ENCODE measurements at regions not wholly inside any gene's neighbourhood (a gene's known extent, or its start where the extent isn't known, plus 50 kb on each side); places are given as distances from the start of the nearest gene placed in this dataset.

DNA sequence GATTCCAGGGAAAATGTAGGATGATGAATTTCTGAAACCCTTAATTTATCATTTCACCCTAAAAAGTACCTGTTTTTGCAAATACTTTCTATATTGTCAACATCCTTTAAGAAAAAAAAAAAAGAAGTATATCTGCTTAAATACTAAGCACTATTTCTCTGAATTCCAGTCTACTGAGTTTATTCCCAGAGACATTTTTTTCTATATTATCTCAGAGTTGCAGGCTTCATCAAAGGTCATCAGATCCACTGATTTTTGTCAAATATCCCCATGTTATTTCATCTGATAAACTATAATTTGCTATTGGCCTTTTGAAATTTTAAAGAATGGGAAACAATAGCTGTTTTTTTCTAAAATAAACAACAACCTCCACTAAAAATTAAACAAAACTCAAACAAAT is 357.6 kb upstream of the ID4 start:
- no peak for DNase-seq

DNA sequence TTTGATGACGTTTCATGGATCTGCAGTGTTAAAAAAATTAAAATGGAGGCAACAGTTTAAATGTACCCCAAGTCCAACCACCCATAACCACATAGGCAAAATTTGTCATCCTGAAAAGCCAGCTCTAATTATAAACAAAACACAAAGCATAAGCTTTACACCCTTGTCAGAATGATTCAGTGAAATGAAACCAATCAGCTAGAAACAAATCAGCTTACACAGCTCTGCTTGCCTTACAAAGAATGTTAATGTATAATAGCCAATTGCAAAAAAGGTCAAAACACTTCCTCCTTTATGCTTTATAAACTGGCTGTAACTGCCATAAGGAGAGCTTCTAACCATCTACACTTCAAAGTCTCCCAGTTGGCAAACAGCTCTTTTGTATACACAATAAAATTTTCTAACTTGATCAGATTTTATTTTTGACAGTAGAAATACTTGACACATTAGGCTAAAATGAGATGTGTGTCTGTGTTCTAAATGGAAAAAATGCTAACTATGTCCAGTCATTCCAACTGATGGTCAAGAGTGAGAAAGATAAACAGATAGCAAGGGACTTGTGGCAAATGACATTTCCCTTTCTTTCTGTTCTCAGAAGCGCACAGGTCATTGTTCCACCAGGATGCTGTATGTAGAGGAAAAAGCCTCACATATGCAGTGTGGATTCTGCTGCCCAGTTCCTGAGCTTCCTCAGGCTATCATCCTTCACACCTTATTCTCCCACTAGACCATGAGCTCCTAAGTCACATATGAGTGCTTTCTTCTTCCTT is 344.3 kb upstream of the ID4 start:
- DNase-seq, result no peak

DNA sequence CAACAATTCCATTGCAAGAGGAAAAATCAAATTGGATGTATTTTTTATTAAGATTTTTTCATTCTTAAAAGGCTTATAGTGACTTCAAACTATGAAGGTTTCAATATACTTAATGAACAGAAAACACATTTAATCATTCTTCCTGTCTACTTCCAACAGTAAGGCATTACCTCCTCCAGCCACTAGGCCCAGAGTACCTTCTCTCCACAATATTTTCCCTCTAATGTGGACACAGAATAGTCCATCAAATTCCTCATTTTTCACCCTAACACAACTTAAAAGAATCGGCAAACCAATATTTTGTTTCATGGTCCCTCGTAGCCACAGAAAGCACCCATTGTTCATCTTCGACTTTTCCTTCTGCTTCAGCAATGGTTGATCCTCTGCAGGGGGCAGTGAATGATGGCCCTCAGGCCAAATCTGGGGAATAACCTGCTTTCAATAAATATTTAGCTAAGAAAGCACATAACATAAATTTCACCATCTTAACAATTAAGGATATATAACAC is 335.4 kb upstream of the ID4 start:
- no peak for DNase-seq

DNA sequence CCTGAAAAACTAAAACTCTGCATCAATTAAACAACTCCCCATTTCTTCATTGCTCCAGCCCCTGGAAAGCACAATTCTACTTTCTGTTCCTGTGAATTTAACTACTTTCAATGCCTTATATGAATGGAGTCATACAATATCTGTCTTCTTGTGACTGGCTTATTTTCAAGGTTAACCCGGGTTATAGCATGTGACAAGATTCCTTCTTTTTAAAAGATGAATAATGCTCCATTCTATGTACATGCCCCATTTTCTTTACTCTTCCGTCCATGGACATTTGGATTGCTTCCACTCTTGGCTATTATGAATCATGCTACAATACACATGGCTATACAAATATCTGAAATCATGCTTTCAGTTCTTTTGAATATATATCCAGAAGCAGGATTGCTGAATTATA is 334.9 kb upstream of the ID4 start:
- DNase-seq, result no peak

DNA sequence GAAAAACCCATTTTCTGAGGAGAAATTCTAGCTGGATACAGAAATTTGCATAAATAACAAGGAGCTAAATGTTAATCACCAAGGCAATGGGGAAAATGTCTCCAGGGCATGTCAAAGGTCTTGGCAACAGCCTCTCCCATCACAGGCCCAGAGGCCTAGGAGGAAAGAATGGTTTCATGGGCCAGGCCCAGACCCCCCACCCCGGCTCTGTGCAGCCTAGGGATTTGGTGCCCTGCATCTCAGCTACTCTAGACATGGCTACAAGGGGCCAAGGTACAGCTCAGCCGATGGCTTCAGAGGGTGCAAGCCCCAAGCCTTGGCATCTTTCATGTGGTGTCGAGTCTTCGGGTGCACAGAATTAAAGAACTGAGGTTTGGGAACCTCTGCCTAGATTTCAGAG is 321.2 kb upstream of the ID4 start:
- no peak for DNase-seq

DNA sequence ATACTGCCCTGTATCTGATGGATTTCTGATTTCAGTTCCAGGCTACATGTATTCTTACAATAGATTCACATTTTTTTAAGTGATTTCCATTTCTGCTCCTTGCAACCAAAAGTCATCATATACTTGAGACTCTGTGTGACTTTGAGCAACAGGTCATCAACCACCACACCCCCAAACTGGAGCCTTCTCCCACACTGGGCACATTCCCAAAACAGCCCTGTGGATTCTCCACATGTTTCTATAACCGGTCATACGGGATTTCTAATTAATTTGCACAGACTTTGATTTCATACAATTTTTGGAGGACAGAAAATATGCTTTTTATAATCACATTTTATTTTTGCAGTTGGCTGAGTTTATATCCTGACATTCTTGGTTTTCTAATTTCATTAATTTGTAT is 317.2 kb upstream of the ID4 start:
- no peak for DNase-seq

DNA sequence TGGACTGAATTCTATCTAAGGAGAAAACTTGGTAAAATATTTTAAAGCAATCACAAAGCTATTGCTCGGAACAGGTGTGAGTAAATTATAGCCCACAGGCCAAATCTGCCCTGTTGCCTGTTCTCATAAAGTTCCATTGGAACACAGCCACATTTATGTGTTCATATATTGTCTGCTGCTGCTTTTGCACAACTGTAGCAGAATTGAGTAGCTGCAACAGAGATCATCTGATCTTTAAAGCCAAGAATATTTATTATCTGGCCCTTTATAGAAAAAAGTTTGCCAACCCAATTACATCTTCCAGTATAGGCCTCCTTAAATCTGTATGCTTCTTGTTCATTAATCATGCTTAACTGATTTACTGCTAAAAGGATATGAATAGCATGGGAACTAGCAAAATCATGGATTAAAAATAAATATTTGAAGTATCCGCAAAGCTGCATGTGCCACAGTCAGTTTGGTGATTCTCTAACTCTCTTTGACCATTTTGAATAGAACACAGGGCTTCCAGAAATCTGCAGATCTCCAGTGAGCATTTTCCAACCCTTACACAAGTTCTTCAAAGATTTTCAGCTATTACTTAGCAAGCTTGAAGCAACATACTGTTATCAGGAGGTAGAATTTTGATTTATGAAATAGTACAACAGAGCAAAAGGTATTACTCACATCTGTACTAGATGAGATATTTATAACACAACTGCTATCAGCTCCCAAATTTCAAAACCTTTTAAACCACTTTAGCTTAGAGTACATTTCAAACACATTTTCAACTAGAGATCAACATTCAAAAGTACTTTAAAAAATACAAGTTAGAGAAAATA is 312.6 kb upstream of the ID4 start:
- no peak for DNase-seq

DNA sequence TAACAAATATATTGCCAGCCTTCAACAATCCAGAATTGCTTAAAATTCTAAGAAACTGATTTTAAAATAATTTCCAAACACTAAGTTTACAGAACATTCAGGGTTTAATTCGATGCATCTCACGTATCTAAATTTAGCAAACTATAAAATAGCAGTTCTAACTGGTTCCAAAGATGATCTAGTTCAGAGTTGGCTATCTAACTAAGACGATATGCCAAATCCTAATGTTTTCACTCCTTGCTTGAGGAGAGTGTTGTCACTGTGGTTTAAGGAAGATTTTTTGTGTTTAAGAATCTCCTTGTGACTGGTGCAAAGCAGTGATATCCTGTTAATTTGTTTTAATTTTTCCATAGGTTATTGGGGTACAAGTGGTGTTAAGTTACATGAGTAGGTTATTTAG is 311.5 kb upstream of the ID4 start:
- DNase-seq, result no peak

DNA sequence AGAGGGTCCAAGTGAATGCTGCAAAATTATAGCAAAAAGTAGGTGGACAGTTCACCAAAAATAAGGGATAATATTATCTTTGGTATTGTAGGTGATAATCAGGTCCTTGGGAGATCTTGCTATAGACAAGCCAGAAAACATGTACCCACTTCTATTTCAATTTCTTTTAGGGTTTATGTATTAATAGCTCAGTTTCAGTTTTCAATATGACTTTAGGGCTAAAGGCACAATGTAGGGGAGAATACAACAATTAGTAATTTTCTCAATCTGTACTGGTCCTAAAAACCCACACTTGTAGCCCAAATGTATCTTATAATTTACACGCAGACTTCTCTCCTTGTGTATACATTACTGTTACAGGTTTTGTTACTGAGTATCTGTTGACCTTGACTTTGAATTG is 307.0 kb upstream of the ID4 start:
- no peak for DNase-seq

DNA sequence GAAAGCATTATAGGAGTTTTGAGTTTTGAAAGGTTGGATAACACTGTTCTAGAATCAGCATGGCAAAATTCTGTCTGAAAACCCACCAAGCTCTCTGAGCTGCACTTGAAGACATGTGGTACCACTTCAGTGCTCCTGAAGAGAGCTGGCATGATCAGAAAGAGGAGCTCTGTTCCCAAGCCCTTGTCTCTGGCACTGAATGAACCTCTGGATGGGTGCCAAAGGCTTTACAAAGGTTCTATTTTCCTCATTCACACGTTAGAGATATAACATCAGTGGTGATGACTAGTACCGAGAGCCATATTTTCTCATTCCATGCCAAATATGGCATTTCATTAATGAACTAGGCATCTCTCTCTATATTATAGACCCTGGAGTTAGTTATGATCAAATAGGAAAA is 301.8 kb upstream of the ID4 start:
- DNase-seq, result no peak

DNA sequence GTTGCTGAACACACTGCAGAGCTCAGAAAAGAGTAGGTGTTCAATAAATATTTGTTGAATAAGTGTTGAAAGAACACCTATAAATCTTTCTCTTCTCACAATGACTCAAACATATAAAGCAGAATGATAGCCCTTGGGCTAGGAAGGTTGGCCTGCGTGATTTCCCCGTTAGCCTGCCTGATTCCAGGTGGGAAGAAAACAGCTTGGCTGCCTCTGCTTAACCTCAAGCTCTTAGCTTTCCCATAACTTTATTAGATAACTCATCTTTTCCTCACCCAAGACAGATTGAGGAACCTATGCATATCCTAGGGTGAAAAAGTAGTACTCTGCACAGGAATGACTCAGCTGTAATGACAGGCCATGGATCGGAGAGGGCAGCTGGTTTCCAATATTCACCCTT is 300.3 kb upstream of the ID4 start:
- no peak for DNase-seq

DNA sequence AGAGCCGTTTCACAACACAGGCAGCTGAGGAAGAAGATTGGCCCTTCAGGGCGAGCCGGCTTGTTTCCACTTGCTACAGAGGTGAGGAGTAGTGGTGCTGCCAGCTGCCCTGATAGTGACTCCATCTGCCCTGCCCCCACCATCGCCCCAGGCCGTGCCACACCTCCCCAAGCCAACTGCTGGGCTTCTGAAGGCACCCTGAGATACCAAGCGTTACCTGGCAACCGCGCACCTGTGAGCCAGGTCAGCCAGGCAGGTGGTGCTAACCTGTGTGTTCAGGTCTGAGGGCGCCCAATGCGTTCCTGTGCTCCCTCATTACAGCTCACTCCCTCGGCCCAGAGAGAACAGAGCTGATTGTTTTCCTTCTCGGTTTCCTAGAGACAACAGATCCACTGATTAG is 299.1 kb upstream of the ID4 start:
- no peak for DNase-seq

DNA sequence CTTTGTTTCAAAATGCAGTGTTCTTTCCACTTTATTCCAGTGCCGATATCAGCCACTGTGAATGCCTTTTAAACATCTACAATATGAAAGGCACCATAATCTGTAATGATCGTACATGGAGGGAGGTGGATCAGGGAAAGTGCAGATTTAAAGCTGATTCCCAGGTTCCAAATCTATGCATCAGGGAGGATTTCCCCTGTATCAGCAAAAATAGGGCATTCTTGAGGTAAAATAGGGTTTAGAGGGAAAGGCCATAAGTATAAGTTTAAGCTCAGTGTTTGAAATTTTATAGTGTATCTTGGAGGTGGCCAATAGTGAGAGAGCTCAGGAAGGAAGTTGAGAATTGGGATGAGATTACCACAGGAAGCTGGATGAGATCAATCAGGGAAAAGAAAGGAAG is 289.7 kb upstream of the ID4 start:
- DNase-seq, result no peak

DNA sequence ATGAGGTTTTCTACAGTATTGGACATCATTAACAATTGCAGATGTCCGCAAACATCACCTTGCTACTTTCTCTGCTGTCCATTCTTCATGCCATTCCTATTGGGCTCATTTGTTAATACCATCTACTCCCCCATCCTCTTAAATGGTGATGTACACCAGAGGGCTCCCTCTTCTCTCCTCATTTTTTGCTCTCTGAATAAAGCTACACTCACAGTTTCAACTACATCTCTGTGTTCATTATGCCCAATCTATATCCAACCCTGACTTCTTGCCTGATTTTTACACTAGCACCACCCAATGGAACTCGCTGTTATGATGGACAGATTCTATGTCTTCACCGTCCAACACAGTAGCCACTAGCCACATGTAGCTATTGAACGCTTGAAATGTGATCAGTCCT is 288.1 kb upstream of the ID4 start:
- DNase-seq, result no peak

DNA sequence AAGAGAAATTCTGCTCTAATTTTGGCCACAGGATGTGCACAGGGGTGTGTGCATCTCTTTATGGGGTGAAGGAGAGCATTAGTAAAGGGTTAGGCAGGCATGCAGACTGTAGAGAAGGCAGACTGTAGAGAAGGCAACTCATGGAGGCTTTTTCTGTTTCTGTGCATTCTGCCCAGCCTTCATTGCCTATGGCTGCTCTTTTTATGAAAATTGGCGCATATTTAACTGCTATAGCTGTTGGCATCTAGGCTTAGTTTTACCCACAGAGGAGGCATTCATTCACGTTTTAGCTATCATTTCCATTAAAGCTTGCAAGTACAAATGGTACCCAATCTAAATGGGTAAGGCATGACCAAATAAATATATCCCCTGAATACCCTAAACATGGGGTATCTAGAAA is 286.8 kb upstream of the ID4 start:
- DNase-seq, result no peak

DNA sequence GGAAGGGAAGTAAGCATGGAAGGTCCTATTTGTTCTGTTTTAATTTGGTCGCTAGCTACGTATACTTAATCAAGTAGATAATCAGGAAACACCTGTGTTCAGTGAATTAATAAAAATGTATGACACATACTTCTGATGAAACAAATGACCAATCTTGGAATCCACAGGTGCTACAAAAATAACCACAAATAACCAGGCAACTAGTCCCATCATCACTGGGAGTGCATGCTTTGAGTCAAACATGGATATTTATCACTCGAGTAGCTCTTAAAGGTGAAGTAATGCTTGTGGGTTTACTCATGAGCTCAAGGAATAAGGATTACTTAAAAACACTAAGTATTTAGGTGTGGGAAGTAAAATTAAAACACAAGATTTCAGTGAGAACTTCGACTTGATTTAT is 285.6 kb upstream of the ID4 start:
- DNase-seq, result no peak

DNA sequence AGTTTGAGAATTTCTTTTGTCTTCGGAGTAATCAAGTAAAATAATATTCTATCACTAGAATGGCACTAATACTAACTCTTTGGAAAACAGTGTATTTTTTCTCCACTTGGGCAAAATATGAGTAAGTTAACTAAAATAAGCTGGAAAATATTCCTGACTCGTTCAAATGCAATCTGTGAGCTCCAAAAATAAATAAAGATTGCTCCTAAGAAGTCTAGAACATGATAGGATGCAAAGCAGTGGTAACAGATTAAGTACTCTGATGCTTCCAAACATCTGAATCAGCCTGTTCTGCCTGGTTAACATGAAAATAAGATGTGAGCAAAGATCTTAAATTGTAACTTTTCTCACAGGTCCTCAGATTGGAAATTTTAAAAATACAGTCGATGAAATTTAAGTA is 285.1 kb upstream of the ID4 start:
- no peak for DNase-seq

DNA sequence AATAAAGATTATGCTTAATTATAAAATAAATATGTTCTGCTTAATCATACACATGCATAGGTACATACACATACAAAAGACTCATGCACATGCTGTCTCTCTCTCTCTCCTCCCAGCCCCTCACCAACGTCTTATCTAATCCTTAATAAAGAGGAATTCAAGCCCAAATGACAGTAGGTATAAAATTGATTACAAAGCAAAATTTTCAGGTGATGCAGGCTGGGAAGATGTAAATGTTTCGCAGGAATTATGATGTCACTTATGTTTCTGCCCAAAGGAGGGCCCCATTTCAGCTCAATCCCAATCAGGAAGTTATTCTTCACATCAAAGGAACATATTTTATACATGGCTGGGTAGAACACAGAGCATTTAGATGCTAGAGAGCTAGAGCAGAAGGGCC is 284.6 kb upstream of the ID4 start:
- no peak for DNase-seq

DNA sequence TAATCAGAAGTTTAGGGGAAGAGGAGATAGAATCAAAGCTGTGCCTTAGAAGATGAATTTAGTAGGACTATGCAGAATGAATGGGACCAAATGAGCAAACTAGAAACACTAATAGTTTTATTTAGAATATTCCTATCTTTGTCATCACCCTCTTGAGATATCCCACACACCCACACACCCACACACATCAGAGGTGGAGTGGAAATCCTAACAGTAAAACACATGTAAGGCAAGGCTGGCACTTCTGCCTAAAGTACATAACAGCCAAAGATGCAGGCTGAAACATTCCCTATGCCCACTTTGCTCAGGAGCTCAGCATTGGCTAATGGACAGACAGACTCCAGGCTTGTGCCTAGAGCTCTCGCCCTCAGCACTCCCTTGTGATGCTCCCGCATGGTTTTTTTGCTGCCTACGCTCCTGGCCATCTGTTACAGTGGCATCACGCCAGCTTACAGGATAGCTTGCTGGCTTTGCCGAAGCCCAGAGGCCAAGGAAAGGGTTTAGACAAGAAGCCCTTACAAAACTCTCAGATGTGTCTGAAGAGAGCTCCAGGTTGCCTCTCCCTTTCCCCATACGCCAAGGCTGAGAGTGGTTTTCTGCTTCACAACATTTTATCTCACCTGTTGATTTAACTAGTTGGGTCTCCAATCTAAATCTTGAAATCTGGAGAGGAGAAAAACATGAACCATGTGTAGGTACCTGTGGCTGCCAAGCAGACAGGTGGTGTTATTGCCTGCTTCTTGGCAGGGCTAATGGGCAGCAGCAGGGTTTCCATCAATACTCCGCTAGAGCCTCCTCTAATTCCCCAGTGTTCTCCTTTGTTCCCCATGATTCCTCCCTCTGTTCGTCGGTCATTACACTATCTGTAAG is 282.6 kb upstream of the ID4 start:
- DNase-seq, result no peak

DNA sequence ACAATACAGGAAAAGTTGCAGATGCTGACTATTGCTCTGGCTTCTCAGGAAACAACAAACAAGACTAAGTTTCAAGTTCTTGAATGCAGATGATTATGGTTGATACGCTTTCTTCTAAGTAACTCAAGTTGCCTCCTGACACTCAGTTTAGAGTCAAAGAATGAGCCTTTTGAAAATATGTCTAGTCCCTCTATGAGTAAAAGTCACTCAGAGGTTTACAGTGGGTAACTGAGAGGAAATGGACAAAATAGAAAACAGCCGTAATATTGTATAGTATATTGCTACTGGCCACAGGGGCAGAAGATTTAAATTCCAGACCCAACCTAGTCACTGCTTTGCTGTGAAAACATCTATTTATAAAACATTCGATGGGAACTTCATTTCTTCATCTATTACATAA is 280.0 kb upstream of the ID4 start:
- no peak for DNase-seq

DNA sequence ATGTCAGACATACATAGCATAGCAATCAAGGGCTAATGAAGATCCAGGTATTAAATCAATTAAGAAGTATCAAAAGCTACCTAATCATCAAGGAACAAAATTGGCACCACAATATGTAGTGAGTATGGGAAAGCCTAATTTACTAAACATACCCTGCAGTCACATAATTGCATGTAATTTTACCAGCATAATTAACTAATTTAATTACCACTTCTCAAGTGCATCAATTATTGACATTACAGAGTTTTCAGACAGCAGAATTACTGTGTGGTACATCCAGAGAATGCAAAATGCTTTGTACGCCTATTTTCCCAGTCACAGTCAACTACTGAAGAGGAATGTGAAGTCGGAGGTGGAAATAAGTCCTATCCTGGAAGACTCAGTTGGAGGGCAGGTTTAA is 279.0 kb upstream of the ID4 start:
- DNase-seq, result no peak

DNA sequence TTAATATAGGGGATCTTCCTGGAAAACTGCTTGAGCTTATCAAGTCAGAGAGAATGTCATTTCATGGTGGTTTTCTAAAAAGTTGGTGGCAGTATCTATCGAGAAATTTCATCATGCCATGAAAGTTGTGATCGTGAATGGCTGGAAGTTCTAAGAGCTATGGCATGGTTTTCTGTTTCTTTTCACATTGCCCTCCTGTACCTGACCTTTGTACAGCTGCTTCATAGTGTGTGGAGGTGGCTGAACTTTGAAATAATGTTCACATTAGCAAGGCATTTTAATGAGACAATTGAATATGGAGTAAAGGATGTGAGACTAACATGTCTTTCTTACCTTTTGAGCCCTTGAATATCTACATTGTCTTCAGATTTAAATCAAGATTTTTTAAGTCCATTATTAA is 278.2 kb upstream of the ID4 start:
- DNase-seq, result no peak

DNA sequence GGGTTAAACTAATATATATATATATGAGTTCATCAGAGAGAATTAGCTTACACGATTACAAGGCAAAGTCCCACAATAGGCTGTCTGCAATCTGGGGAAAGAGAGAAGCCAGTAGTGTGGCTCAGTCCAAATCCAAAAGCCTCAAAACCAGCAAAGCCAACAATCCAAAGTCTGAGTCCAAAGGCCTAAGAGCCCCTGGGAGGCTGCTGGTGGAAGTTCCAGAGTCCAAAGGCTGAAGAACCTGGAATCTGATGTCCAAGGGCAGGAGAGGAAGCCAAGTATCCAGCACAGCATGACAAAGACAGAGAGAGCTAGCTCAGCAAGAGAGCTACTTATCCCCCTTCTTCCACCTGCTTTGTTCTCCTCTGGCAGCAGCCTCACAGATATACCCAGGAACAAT is 274.7 kb upstream of the ID4 start:
- no peak for DNase-seq

DNA sequence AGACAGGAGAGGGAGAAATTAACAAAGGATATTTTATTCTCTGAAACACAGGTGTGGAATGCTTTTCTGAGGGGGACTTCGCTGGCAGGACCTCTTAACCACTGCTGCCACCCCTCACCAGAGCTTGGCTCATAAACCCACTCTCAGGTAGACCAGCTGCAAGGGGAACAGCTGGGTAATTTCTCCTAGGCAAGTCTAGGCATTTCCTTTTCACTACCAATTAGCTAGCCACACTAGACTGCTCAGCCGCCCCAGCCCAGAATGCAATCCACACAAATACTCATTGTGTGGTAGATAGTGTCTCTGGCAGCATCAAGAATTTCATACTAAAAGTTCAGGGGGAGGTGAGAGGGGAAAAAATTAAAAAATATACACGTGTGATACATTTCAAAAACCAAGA is 267.6 kb upstream of the ID4 start:
- no peak for DNase-seq
